Hepatocyte (in vitro differentiated cells): ENCODE measurements at regions not wholly inside any gene's neighbourhood (a gene's known extent, or its start where the extent isn't known, plus 50 kb on each side); places are given as distances from the start of the nearest gene placed in this dataset.

Experiments
- CTCF ChIP-seq: fragments of 200-600 bp; sonication (generic); IDR thresholded peaks from 2 replicates; pipeline ENCODE4 v1.5.1; 2016; ENCODE audit warnings: antibody characterized with exemption, mild to moderate bottlenecking; ENCODE audit not compliant: poor library complexity
- EZH2 ChIP-seq: fragments of 200-600 bp; sonication (generic); IDR thresholded peaks from 2 replicates; pipeline ENCODE4 v1.6.1; 2016; ENCODE audit warnings: antibody characterized with exemption, mild to moderate bottlenecking, borderline replicate concordance
- EZH2phosphoT487 ChIP-seq: fragments of 200-600 bp; sonication (generic); IDR thresholded peaks from one replicate; pipeline ENCODE4 v1.6.1; 2018; ENCODE audit warnings: antibody characterized with exemption, mild to moderate bottlenecking, low read depth, moderate library complexity; ENCODE audit not compliant: unreplicated experiment, severe bottlenecking

GRCh38 chr17:54451051-54451450, 449.6 kb upstream of the TOM1L1 start:
- TF ChIP-seq CTCF, result no peak
- TF ChIP-seq EZH2, result no peak
- TF ChIP-seq EZH2phosphoT487, result no peak
